ENCODE measurements at regions not wholly inside any gene's neighbourhood (a gene's known extent, or its start where the extent isn't known, plus 50 kb on each side); places are given as distances from the start of the nearest gene placed in this dataset.

DNA sequence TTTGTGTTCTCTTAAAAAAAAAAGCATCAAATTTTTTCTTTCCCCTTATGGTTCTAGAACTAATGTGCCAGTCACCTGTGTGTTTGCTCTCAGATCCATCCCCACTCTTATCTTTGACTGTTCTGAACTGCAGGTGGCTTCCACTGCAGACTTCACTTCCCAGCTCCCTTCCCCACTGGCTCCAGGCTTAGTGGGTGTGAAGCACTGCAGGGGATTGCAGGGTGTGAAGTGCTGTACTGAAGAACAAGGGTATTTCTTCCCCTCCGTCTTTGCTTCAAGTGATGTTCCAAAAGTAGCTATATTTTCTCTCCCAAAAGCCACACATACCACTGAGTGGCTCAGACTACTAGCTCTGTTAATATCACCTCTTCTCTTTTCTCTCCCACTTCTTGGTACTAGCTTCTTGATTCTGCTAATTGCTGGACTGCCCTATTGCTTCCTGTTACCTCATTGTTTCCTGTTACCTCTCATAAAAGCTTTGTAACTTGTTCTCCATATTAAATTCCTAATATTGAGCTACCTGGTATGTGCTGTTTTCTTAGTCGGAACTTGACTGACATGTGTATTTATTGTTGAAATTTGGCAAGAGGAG is 115.4 kb upstream of the PRICKLE1 start:
- DNase-seq = no peak

DNA sequence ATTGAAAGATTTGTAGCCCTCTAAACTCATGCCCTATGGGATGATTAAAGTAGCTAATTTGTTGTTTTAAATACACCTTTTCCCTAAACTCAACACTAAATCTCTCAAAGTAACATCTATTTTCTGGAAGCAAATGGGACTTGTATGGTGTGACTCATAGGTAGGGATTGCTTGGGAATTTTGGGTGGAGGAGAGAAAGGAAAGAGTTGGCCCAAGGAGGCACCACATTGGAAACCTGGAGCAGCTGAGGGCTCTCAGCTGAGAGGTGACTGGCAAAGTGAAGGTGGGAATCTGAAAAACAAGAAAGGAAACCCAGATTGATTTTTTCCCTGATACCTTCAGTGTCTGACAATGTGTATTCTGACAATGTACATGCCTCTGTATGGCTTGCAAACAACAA is 114.8 kb upstream of the PRICKLE1 start:
- DNase-seq = no peak

DNA sequence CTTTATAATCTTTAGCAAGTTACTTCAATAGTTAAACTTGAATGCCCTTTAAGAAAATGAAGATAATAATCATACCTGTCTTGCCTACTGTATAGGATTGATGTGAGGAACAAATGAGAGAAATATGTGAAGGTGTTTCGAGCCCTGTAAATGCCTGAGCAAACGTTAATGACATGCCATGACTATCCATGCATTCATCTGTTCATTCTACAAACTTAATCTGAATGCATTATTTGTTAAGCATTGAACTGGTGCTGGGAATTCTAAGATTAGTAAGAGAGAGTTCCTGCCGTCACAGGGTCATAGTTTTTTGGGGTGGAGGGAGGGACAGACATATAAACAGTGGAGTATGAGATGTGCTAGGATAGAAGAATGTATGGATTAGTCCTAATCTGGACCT is 111.5 kb upstream of the PRICKLE1 start:
- DNase-seq = no peak

DNA sequence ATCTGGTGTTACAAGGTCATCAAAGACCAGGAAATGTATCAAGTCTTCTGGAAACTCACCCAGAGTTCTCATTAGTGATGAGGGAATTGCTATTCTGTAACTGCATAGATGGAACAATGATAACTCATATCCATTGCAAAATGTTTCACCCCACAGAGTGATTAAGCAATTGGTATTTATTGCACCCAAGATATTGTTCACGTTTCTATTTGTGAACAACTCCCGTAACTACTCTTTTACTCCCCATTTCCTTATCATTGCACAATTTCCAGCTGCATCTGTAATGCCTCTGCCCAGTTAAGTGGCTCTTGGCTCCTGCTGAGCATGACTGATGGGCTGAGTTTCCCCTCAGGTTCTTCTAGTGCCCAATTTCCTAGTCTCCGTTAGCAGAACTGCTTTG is 108.7 kb upstream of the PRICKLE1 start:
- DNase-seq = no peak

DNA sequence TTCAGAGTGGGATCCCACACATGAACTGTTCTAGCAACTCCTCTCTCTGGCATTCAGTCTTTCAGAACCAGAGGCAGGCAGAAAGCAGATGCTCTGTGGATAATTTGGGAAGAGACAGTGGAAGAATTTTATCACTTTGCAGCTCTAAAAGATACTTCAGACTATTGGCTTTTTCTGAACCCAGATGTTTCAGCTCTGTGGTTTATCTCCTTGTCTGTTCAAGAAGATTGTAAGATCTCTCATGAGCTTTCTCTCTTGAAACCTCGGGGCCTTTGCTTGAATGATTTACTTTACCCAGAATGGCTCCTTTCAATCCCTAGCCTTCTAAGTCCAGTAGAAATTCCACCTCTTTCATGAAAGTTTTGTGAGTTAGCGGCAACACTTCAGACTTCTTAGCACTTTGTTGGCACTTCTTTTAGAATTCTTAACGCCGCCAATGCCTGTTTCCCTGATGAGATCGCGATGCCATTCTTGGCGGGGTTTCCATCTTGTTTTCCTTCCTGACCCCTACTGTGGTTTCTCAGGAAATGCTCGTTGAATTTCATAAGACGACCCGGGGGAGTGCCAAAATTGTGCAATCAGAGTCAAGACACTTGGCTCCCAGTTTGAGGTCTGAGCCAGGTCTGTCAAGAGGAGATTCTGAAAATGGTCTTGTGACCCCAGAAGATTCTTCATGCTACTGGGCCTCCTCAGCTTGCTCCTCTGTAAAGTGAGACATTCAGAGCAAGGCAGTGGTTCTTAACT is 107.0 kb upstream of the PRICKLE1 start:
- no peak for DNase-seq

DNA sequence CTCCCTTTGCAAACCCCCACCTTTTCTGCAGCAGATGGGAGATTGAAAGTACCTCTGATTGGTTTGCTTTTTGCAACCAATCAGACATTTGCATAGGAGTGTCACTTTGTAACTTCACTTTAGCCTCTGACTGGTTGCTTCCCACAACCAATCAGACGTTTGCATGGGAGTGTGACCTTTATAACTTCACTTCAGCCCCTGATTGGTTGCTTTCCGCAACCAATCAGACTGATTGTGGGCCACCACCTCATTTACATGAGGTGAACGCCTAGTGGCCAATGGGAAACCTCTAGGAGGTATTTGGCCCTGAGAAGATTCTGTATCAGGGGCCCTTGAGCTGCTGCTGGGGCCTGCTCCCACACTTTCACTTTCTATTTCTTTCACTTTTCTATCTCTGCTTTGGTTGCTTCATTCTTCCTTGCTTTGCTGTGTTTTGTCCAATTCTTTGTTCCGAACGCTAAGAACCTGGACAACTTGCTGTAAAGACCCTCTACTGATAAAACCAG is 106.0 kb upstream of the PRICKLE1 start:
- no peak for DNase-seq

DNA sequence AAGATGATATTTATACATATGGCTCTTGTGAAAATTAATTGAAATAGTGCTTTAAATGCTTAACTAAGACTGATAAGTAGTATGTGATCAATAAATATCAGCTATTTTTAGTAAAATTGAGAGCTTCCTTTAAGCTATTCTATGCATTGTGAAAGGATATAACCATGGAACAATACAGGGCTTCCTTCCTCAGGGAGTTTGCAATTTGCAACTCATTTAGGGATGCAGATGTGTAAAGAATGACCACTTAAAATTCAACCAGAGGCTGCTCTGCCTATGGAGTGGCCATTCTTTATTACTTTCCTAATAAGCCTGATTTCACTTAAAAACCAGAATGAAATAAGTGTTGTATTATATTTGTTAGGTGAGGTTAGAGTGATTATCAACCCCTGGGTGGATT is 103.2 kb upstream of the PRICKLE1 start:
- no peak for DNase-seq

DNA sequence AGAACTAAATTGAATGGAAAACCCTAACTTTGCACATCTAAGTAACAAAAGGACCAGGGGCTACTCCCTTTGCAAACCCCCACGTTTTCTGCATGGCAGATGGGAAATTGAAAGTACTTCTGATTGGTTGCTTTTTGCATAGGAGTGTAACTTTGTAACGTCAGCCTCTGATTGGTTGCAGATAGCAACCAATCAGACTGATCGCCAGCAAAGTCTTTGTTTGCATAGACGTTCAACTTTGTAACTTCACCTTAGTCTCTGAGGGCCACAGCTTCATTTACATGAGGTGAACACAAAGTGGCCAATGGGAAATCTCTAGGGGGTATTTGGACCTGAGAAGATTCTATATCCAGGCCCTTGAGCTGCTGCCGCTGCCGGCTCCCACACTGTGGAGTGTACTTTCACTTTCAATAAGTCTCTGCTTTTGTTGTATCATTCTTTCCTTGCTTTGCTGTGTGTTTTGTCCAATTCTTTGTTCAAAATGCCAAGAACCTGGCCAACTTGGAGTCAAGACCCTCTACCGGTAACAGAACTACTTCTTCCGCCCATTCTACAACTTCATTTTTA is 102.5 kb upstream of the PRICKLE1 start:
- no peak for DNase-seq

DNA sequence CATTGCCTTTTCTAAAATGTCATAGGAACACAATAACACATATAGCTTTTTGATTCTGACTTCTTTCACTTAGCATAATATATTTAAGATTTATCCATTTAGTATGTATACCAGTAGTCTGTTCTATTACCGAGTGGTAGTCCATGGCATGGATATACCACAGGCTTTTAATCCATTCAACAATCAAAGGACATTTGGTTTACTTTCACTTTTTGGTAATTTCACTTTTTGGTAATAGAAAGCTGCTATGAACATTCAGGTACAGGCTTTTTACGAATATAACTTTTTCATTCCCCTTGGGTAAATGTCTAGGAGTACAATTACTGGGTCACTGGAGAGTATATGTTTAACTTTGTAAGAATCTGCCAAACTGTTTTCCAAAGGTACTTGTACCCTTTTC is 100.7 kb upstream of the PRICKLE1 start:
- DNase-seq = no peak

DNA sequence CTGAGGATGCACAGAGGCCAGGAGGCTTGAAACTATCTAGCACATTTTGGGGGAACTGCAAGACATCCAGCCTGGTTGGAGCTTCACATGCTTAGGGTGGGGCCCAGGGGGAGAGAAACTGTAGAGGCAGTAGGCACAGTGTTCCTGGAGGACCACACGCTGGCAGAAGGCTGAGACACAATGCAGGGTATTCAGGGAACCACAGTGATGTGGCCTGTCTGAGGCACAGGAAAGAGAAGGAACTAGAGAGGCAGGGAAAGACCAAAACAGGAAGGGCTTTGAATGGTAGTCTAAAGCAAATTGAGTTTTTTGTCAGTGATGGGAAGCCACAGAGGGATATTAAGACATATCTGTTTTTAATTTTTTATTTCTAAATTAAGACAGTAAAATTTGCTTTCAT is 100.2 kb upstream of the PRICKLE1 start:
- DNase-seq = no peak

DNA sequence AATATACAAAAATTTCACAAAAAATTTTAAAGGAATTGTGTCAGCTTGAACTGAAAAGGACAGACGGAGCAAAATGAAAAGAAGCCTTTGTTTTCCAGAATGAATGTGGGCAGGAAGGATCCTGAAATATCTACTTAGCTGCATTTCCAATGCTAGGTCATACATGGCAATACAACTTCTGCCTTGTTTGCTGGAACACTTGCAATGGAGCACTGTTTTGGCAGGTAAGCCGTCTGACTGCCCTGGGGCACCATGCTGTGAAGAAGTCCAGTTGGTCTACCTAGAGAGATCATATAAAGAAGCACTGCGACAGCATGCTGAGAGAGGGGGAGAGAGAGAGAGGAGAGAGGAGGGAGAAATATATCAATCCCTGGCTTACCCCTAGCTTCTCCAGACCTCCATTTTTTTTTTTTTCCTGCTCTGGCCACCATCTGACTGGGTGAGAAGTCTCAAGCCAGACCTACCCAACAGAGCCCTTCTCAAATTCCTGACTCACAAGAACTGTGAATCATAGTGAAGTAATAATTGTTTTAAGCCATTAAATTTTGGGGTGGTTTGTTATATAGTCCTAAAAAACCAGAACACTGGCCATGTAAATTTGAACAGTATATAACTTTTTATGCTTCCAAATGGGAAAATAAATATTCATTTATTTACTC is 97.1 kb upstream of the PRICKLE1 start:
- DNase-seq = no peak

DNA sequence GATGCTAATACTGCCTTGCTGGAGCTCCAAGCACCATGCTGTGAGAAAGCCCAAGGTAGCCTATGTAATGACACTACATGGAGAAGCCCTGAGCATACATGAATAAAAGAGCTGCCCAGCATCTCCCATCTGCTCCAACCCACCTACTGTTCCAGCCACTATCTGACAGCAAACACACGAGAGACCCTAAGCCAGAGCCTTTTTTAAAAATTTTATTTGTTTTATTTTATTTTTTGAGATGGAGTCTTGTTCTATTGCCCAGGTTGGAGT is 95.2 kb upstream of the PRICKLE1 start:
- no peak for DNase-seq

DNA sequence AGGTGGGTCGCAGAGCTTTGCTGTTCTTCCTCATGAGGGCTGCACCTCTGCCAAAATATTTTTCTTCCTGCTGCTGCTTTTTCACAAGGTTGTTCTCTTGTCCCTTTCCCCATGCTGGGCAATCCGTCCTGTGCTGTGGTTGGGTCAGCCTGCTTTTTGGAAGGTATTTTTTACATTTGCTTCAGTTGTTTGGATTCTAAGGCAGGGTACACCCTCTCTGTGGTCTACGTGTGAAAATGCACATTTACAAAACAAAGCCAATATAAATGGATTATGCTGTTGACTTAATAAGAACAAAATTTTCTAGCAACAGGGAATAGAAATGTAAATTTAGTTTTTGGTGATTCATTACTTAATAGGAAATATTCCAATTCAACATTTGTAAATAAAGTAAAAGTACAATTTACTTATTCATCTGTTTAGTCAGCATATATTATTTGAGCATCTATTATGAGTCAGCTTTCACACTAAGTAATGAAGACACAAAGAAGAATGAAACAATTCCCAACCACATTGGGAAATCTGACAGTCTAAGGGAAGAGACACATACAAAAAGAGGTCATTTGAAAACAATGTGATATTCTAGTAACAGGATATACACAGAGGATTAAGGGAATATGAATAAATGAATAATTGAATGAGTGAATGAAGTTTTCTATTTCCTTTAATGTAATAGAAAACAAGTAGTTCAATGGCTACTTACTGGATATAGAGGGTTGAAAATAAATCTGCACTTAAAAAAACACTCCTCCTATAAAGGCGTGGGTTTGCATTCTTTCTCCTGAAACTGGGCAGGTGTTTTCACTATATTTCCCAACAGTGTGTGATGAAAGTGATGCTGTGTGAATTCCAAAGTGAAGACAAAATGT is 94.6 kb upstream of the PRICKLE1 start:
- no peak for DNase-seq

DNA sequence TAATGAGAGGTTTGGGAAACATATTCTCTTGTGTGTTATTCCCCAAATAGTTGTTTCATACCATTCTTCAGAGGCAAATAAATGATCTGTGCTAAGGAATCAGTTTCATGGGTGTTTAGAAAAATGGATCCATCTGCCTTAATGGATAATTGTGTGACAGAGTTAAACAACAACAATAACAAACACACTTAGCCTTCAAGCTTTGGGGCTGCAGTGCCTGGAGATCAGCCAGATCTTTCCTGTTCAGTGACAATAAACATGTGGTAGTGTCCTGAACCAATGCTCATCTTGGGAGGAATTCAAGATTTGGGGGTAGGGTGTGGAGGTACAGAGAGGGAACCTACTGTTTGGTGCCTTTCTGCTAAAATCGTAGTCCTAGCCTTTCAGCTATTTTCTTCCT is 93.7 kb upstream of the PRICKLE1 start:
- no peak for DNase-seq

DNA sequence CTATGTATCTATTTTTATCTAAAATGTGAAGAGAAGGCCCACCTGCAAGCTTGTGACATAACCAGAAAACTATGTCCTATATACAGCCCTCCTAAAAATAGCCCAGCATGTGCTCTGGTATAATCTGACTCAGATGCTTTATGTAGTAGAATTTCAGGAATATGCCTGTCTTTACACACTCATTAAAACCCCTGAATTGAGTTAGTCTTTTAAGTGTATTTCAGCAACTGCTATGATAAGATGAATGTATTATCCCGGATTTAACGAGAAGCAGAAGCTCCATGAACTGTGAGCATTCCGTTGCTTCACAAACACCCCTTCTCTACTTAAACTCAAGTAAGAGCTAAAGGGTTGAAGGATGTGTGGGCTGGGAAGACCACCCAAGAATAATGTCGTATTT is 89.9 kb upstream of the PRICKLE1 start:
- DNase-seq = no peak

DNA sequence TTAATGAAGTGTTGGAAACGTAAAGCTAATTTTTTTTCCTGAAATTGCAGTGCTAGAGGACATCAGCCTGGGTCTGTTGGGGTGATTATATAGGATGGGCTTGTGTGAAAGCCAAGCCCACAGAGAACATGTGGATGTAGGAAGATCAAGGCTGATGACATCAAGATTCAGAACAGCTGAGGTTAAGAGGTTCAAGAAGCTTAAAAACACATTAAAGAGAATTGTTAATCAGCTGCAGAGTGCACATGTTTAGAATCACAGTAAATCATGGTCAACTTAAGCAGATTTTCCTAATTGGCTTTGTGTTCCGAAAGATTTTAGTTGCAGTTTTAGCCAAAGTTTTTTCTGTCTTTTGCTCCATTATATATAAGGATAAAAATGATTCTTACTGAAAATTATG is 87.9 kb upstream of the PRICKLE1 start:
- no peak for DNase-seq

DNA sequence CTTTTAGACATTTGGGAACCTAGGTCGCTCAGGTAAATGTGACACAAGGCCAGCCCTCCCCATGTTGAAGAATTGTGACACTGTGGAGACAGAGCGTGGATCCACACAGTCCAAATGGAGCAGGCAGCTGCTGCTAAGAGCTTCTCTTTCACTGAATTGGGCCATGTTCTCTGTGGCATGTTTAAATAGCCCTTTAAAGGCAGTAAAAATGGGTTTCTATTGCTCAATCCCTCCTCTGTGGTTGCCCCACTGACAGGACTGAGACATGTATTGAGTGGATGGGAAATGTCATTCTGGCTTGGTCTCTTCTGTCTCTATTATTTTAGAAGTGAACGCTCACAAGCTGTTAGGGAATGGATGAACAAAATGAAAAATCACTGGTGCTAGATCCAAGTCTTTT is 84.0 kb upstream of the PRICKLE1 start:
- DNase-seq = no peak

DNA sequence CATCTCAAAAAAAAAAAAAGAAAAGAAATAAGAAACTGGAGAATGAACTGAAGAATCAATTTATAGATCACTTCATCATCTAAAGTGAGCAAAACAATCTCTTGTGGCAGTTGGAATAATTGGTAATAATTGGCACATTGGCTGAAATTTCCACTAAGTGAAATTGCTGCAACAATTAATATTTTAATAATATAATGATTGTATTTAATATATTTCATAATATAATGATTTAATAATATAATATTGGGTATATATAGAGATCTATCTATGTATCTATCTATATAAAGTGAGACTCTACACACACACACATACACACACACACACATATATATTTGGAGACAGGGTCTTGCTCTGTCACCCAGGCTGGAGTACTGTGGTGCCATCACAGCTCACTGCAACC is 81.2 kb upstream of the PRICKLE1 start:
- no peak for DNase-seq

DNA sequence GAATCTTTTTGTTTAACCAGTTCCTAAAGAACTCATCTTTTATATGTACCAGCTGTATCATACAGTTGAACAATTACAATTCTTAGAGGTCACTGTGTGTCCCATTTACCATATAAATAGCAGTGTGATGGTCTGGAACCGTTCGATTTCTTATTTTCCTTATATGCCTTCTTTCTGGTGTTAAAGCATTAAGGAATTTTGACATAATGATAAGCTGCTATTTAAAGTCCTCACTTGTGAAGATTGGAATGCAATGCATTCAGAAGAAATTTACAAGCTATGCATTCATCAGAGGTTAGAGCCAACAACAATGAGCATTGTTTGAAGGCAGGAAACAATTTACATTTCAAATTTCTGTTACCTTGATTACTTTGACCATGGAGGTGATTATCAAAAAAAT is 80.0 kb upstream of the PRICKLE1 start:
- no peak for DNase-seq

DNA sequence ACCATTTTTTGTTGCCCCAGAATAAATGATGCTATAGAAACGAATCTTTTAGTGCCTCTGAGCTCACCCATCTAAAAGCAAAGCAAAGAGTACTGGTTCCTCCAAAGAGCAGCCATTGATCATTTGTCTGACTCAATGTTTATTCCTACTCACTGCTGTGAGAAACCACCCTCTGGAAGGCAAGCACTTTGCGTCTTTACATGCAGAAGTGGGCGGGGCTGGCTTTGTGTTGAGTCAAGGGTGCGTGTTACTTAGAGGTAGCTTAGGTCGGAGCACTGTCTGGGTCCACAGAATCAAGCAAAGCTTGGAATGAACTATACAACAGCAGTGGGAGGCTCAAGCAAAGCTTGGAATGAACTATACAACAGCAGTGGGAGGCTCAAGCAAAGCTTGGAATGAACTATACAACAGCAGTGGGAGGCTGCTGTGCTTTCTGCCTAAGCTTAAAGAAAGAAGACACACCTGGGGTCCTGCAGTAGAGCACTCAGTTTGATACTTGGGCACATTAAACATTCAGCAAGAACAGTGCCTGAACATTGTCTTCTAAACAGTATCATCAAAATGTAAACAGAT is 77.2 kb upstream of the PRICKLE1 start:
- no peak for DNase-seq

DNA sequence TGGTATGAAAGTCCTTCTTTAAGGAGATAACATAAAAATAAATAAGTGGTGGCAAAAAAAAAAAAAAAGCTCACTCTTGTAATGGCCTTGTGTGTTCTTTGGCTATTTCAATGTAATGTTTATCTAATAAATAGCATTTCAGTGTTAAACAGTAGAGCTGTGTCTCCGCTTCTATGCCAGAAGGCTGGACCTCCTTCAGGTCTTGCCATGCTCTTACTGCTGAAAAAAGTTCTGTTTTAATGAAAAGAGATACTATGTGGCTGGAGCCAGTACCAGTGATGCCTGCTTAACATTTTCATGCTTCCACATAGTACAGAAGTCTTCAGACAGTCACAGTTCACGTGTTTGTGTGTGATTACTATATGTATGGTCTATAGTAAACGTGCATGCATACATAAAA is 74.1 kb upstream of the PRICKLE1 start:
- DNase-seq = no peak

DNA sequence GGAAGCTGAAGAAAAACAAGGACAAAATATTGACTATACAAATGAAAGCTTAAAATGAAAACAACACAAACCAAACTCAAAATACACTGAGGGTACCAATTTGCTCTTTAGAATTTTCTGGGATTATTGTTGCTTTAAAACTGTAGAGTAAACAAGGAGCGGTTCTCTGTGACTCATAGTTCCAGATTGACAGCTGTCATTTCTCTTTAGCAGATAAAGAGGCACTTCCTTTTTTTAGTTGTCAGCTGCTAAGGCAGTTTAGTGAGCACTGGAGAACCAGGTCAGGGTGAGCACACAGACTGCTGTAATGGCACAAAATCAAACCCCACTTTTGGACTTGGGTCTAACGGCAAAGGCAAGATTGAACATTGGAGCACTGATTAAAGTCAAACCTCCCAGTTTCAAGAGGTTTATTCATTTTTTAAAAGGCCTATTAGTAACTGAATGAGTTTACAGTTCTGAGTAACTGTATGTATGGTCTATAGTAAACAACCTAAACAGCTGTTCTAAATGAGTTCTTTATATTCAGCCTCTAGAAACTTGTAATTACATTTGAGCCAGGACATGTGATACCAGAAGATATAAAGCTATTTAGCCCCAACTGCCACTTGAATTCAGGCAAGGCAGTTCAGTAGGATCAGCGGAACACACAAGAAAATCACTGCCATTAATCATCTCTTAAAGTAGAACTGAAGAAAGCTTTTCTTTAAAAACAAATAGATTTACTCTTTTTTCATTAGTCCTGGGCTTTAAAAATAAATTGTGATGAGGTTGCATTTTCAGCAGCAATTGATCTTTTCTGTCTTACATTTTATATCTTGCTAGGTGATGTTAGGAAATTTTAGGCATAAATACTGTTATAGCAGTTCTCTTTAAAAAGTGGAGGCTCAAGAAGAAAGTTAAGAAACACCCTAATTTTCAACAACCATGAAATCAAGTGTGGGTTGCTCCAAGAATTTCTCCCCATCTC is 71.7 kb upstream of the PRICKLE1 start:
- DNase-seq = no peak

Measured in SHP77 (cell line).